OCI-LY1 (cell line): ENCODE measurements at regions not wholly inside any gene's neighbourhood (a gene's known extent, or its start where the extent isn't known, plus 50 kb on each side); places are given as distances from the start of the nearest gene placed in this dataset.
A peak's percentile ranks its signal among the peaks of the same experiment; 100 is the strongest.

ENCODE experiments used
- H2AFZ ChIP-seq: fragments of 200-600 bp; sonication (generic), shearing (Covaris generic); 2 replicates; pipeline ENCODE4 v1.6.0; 2014; ENCODE audit warnings: antibody characterized with exemption, mild to moderate bottlenecking, low read length
- H3F3A ChIP-seq: fragments of 200-600 bp; sonication (generic), shearing (Covaris generic); 2 replicates; pipeline ENCODE4 v1.6.0; 2014; ENCODE audit warnings: mild to moderate bottlenecking, antibody characterized with exemption, low read length, moderate library complexity; ENCODE audit not compliant: insufficient read depth
- H3K27ac ChIP-seq: fragments of 200-600 bp; sonication (generic); 2 replicates; pipeline ENCODE4 v1.5.1; 2014; ENCODE audit warnings: low read length, mixed run types, mild to moderate bottlenecking, low read depth; ENCODE audit not compliant: poor library complexity, severe bottlenecking
- H3K27me3 ChIP-seq: fragments of 200-600 bp; sonication (generic); 2 replicates; pipeline ENCODE4 v1.6.0; 2014; ENCODE audit warnings: antibody characterized with exemption, mild to moderate bottlenecking, low read length, moderate library complexity; ENCODE audit not compliant: insufficient read depth
- H3K36me3 ChIP-seq: fragments of 200-600 bp; sonication (generic); 2 replicates; pipeline ENCODE4 v1.6.1; 2014; ENCODE audit warnings: mild to moderate bottlenecking, antibody characterized with exemption, low read length, moderate library complexity, mixed read lengths; ENCODE audit not compliant: insufficient read depth
- H3K4me1 ChIP-seq: fragments of 200-600 bp; sonication (generic); 2 replicates; pipeline ENCODE4 v1.5.1; 2014; ENCODE audit warnings: mild to moderate bottlenecking, low read length, moderate library complexity; ENCODE audit not compliant: insufficient read depth, severe bottlenecking
- H3K4me2 ChIP-seq: fragments of 200-600 bp; sonication (generic), shearing (Covaris generic); 2 replicates; pipeline ENCODE4 v1.6.1; 2014; ENCODE audit warnings: low read length
- H3K4me3 ChIP-seq: fragments of 200-600 bp; sonication (generic); 2 replicates; pipeline ENCODE4 v1.5.1; 2014; ENCODE audit warnings: low read length, low read depth, mild to moderate bottlenecking, mixed read lengths; ENCODE audit not compliant: poor library complexity, severe bottlenecking
- H3K79me2 ChIP-seq: fragments of 200-600 bp; shearing (Covaris generic); 2 replicates; pipeline ENCODE4 v1.6.1; 2016; ENCODE audit warnings: mixed run types, low read length, mixed read lengths; ENCODE audit not compliant: insufficient read depth
- H3K9ac ChIP-seq: fragments of 200-600 bp; sonication (generic), shearing (Covaris generic); 2 replicates; pipeline ENCODE4 v1.6.1; 2014; ENCODE audit warnings: mild to moderate bottlenecking, low read length, mixed read lengths
- H3K9me2 ChIP-seq: fragments of 200-600 bp; sonication (generic), shearing (Covaris generic); 2 replicates; pipeline ENCODE4 v1.6.1; 2014; ENCODE audit warnings: low read depth, mild to moderate bottlenecking, low read length, mixed read lengths
- H3K9me3 ChIP-seq: fragments of 200-600 bp; shearing (Covaris generic); 2 replicates; pipeline ENCODE4 v1.6.1; 2014; ENCODE audit warnings: low read length, mixed read lengths
- H4K20me1 ChIP-seq: fragments of 200-600 bp; sonication (generic), shearing (Covaris generic); 2 replicates; pipeline ENCODE4 v1.6.0; 2016; ENCODE audit warnings: mild to moderate bottlenecking, low read length; ENCODE audit not compliant: insufficient read depth
- EZH2 ChIP-seq: fragments of 200-600 bp; sonication (generic), shearing (Covaris generic); IDR thresholded peaks from 2 replicates; pipeline ENCODE4 v1.8.0; 2017; ENCODE audit warnings: borderline replicate concordance, mixed run types, mild to moderate bottlenecking, antibody characterized with exemption, low read length, moderate library complexity, mixed read lengths
- TF ChIP-seq, protein P1 (sequence below): fragments of 200-600 bp; sonication (generic), shearing (Covaris generic); IDR thresholded peaks from 2 replicates; pipeline ENCODE4 v1.5.1; 2017; ENCODE audit warnings: mild to moderate bottlenecking, antibody characterized with exemption, low read length, moderate library complexity, mixed read lengths

DNA sequence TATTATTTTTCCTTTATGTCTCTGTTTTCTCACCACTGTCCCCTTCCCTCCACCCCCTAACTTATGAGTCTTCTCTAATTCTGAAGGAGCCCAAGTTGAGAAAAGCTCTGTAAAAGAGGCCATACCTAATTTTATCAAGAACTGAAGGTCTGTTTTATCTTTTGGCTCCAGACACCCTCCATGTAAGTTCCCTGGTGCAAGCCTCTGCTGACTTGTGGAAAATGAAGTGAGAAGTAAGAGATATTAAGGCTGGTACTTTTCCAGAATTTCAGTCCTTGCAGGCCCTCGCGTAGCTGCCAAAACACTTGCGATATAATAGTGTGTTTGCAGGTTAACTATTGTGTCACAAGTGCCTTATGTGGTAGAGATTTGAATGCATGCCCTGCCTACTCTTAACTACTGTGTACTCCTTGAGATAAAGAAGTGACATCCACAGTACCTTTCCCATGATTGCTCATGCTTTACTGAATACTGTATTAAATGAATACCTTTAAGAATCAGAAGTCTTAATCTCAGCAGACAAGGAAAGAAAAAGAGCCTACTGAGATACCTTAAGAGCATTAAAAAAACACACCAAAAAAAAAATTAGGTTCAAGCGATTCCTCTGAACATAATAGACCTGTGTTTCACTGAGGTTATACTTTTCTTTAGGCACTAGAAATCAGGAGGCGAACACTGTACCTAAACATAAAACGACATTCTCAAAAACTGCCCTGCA lies 143.6 kb upstream of the ZNF184 start:
- peak overlapping the region; percentile 52; the same call in 1 of the 2 replicates for H3K4me2 ChIP-seq
- no peaks in the 10 kb centered on the region for H3F3A ChIP-seq
- H3K27me3 ChIP-seq = no peaks in the 10 kb centered on the region
- peaks cover 6% of the 10 kb centered on the region for H3K4me1 ChIP-seq
- H4K20me1 ChIP-seq = no peaks in the 10 kb centered on the region
- H3K4me3 ChIP-seq = peak overlapping the region; percentile 43
- H3K36me3 ChIP-seq = no peaks in the 10 kb centered on the region
- H3K9ac ChIP-seq = no peak overlapping the region
- H2AFZ ChIP-seq = no peak overlapping the region
- H3K9me2 ChIP-seq = no peaks in the 10 kb centered on the region
- no peaks in the 10 kb centered on the region for H3K9me3 ChIP-seq
- no peak overlapping the region for H3K27ac ChIP-seq
- H3K79me2 ChIP-seq = no peaks in the 10 kb centered on the region
- no peak for TF ChIP-seq EZH2
- TF ChIP-seq, protein P1, sequence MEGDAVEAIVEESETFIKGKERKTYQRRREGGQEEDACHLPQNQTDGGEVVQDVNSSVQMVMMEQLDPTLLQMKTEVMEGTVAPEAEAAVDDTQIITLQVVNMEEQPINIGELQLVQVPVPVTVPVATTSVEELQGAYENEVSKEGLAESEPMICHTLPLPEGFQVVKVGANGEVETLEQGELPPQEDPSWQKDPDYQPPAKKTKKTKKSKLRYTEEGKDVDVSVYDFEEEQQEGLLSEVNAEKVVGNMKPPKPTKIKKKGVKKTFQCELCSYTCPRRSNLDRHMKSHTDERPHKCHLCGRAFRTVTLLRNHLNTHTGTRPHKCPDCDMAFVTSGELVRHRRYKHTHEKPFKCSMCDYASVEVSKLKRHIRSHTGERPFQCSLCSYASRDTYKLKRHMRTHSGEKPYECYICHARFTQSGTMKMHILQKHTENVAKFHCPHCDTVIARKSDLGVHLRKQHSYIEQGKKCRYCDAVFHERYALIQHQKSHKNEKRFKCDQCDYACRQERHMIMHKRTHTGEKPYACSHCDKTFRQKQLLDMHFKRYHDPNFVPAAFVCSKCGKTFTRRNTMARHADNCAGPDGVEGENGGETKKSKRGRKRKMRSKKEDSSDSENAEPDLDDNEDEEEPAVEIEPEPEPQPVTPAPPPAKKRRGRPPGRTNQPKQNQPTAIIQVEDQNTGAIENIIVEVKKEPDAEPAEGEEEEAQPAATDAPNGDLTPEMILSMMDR = no peak

DNA sequence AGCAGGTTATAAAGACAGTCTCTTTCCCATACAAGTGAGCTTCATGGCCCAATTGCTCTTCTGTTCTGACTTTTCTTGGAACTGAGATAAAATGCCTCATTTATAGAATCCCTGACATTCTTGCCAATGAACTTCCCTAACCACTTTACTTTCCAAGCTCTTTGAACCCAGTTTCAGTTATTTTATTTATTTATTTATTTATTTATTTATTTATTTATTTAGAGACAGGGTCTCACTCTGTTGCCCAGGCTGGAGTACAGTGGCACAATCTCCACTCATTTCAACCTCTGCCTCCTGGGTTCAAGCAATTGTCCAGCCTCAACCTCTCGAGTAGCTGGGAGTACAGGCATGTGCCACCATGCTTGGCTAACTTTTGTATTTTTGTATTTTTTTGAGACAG lies 138.5 kb upstream of the ZNF184 start:
- no peak for TF ChIP-seq EZH2
- TF ChIP-seq, protein P1 = no peak
- H3K9ac ChIP-seq = no peak overlapping the region
- no peaks in the 10 kb centered on the region for H3K79me2 ChIP-seq
- H3K36me3 ChIP-seq = no peaks in the 10 kb centered on the region
- no peaks in the 10 kb centered on the region for H3F3A ChIP-seq
- H2AFZ ChIP-seq = no peak overlapping the region
- no peaks in the 10 kb centered on the region for H3K27me3 ChIP-seq
- H3K4me1 ChIP-seq = no peaks in the 10 kb centered on the region
- H3K4me3 ChIP-seq = no peak overlapping the region
- no peaks in the 10 kb centered on the region for H4K20me1 ChIP-seq
- no peaks in the 10 kb centered on the region for H3K9me2 ChIP-seq
- no peak overlapping the region for H3K27ac ChIP-seq
- no peak overlapping the region for H3K4me2 ChIP-seq
- H3K9me3 ChIP-seq = no peaks in the 10 kb centered on the region

DNA sequence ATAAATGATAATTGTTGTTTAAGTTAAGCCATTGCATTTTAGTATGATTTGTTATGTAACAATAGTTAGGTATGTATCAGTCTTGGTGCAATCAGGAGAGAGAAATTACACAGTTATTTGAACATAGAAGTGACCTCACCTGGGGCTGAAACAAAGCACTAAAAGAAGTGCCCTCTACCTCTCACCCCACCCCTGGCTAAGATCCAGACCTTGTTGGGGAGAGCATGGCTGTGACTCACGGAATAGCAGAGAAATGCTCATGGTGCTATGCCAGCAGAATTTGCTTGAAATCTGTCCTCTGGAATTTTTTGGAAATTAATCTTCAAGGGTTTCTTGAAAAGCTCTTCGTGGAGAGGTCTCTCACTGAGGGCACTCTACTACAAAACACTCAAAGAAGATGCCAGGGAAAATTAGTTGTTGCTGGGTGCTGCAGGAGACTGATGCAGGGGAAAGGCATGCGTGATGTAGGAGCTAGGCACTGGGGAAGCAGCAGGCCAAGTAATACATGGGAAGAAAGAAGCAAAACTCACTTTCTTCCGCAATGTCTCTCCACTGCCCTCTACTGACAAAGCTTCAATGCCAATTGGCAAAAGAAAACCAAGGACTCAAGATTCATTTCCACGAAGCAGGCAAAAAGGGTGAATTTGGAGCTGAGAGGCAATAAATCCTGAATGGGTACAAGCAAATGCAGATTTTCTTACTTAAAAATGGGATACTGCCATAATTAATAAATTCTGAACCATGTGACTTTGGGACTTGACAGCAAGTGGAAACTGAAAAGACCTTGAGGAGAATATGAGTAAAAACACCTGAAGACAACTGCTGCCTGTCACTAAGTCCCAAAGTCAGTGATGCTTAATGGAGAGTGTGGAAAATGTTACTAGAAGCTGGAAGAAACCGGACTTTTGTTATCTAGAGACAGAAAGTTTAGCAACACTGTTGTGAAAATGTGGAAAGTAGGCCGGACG lies 136.3 kb upstream of the ZNF184 start:
- Histone ChIP-seq H3K4me2 (no peak overlapping the region), H3K27me3 (no peaks in the 10 kb centered on the region), H3K36me3 (no peaks in the 10 kb centered on the region), H3K4me1 (no peaks in the 10 kb centered on the region), H3K9me3 (no peaks in the 10 kb centered on the region), H2AFZ (no peak overlapping the region), H4K20me1 (no peaks in the 10 kb centered on the region), H3F3A (no peaks in the 10 kb centered on the region), H3K9ac (no peak overlapping the region), H3K27ac (no peak overlapping the region), H3K4me3 (no peak overlapping the region), H3K79me2 (no peaks in the 10 kb centered on the region), H3K9me2 (no peaks in the 10 kb centered on the region)
- TF ChIP-seq EZH2 = no peak
- TF ChIP-seq, protein P1 = peak; percentile 77
